ENCODE measurements at regions not wholly inside any gene's neighbourhood (a gene's known extent, or its start where the extent isn't known, plus 50 kb on each side); places are given as distances from the start of the nearest gene placed in this dataset.
"Not testable (repeated sequence)": the region's sequence is repeated elsewhere in the genome, so short reads cannot be mapped to it uniquely, and the experiment has no call there.

DNA sequence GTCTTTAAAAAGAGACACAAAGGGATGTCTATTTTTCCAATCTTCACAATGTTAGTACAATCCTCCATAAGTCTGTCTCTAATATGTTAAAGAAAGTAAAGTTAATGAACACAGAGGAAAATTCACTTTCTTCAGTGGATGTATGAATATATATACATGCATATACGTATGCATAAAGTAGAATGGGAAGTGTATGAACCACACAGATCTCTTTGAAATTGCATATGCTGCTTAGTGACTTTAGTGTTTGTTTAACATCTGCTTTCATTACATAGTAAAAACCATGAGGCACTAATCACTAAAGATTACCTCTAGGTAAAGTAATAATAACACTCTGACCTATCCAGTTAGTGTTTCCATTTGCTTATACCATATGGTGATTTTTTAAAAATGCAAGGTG lies 451.2 kb downstream of the SEMA3D start:
- no peak overlapping the region for H2AFZ ChIP-seq (ENCODE audit: low read length)
- intact Hi-C loops (cut with micrococcal nuclease): no loop called here
- no peak overlapping the region for H3K4me3 ChIP-seq (ENCODE audit: low read length)
- H3K4me2 ChIP-seq (ENCODE audit: low read length): no peak overlapping the region
- H4K20me1 ChIP-seq (ENCODE audit: low read length): no peaks in the 10 kb centered on the region
- POLR2A ChIA-PET (ENCODE audit: unreplicated experiment): no interaction called here
- DNase-seq: no peak
- CTCF ChIA-PET: no interaction called here
- ATAC-seq: no peak
- H3F3A ChIP-seq (ENCODE audit: low read length, unreplicated experiment): no peaks in the 10 kb centered on the region
- H3K4me1 ChIP-seq (ENCODE audit: insufficient read depth, low read length): no peaks in the 10 kb centered on the region
- H3K79me2 ChIP-seq (ENCODE audit: low read length): no peaks in the 10 kb centered on the region
- no peak overlapping the region for H3K27ac ChIP-seq (ENCODE audit: low read length)
- no peaks in the 10 kb centered on the region for H3K36me3 ChIP-seq (ENCODE audit: low read depth, low read length)
- BruUV-seq (replicated peaks): no TSS peak
- H3K9me2 ChIP-seq (replicated peaks; ENCODE audit: low read length): no peaks in the 10 kb centered on the region
- TF ChIP-seq EZH2phosphoT487 (IDR thresholded peaks at IDR 0.05; ENCODE audit: borderline replicate concordance, low read length) (no peak), CTCF (conservative IDR thresholded peaks at IDR 0.05; ENCODE audit: low read depth, low read length) (no peak), EZH2 (IDR thresholded peaks at IDR 0.05; ENCODE audit: low read length, unreplicated experiment) (no peak)
- no peaks in the 10 kb centered on the region for H3K9me3 ChIP-seq (ENCODE audit: low read length)
- no peak overlapping the region for H3K9ac ChIP-seq (ENCODE audit: low read length)
- no peaks in the 10 kb centered on the region for H3K27me3 ChIP-seq (ENCODE audit: low read length)

GRCh38 chr7:84735011-84735410 lies 451.8 kb downstream of the SEMA3D start:
- CTCF ChIA-PET: no interaction called here
- H2AFZ ChIP-seq (ENCODE audit: low read length): no peak overlapping the region

GRCh38 chr7:84733976-84734375 lies 452.9 kb downstream of the SEMA3D start:
- H3K4me3 ChIP-seq (ENCODE audit: low read length); BruUV-seq (replicated peaks); H3K9me3 ChIP-seq (ENCODE audit: low read length); DNase-seq; CTCF ChIA-PET; H3K27ac ChIP-seq (ENCODE audit: low read length); ATAC-seq; H4K20me1 ChIP-seq (ENCODE audit: low read length); H3K9ac ChIP-seq (ENCODE audit: low read length); H2AFZ ChIP-seq (ENCODE audit: low read length); H3K36me3 ChIP-seq (ENCODE audit: low read depth, low read length); H3K4me1 ChIP-seq (ENCODE audit: insufficient read depth, low read length); H3K4me2 ChIP-seq (ENCODE audit: low read length); H3F3A ChIP-seq (ENCODE audit: low read length, unreplicated experiment); POLR2A ChIA-PET (ENCODE audit: unreplicated experiment); H3K27me3 ChIP-seq (ENCODE audit: low read length); H3K9me2 ChIP-seq (replicated peaks; ENCODE audit: low read length); intact Hi-C loops (cut with micrococcal nuclease); H3K79me2 ChIP-seq (ENCODE audit: low read length): not testable (repeated sequence)

More at GRCh38 chr7:84735011-84735410, 451.8 kb downstream of the SEMA3D start:
- no peaks in the 10 kb centered on the region for H3K9me2 ChIP-seq (replicated peaks; ENCODE audit: low read length)
- no peak overlapping the region for H3K9ac ChIP-seq (ENCODE audit: low read length)
- H3K9me3 ChIP-seq (ENCODE audit: low read length): no peaks in the 10 kb centered on the region
- TF ChIP-seq CTCF (conservative IDR thresholded peaks at IDR 0.05; ENCODE audit: low read depth, low read length) (no peak), EZH2 (IDR thresholded peaks at IDR 0.05; ENCODE audit: low read length, unreplicated experiment) (no peak), EZH2phosphoT487 (IDR thresholded peaks at IDR 0.05; ENCODE audit: borderline replicate concordance, low read length) (no peak)
- no peak overlapping the region for H3K4me2 ChIP-seq (ENCODE audit: low read length)
- no TSS peak for BruUV-seq (replicated peaks)
- POLR2A ChIA-PET (ENCODE audit: unreplicated experiment): no interaction called here
- no peak overlapping the region for H3K27ac ChIP-seq (ENCODE audit: low read length)
- intact Hi-C loops (cut with micrococcal nuclease): no loop called here
- H3K27me3 ChIP-seq (ENCODE audit: low read length): no peaks in the 10 kb centered on the region
- no peaks in the 10 kb centered on the region for H3F3A ChIP-seq (ENCODE audit: low read length, unreplicated experiment)
- no peaks in the 10 kb centered on the region for H3K36me3 ChIP-seq (ENCODE audit: low read depth, low read length)
- no peak for ATAC-seq
- no peak for DNase-seq
- H3K4me3 ChIP-seq (ENCODE audit: low read length): no peak overlapping the region
- H4K20me1 ChIP-seq (ENCODE audit: low read length): no peaks in the 10 kb centered on the region
- no peaks in the 10 kb centered on the region for H3K4me1 ChIP-seq (ENCODE audit: insufficient read depth, low read length)
- H3K79me2 ChIP-seq (ENCODE audit: low read length): no peaks in the 10 kb centered on the region

DNA sequence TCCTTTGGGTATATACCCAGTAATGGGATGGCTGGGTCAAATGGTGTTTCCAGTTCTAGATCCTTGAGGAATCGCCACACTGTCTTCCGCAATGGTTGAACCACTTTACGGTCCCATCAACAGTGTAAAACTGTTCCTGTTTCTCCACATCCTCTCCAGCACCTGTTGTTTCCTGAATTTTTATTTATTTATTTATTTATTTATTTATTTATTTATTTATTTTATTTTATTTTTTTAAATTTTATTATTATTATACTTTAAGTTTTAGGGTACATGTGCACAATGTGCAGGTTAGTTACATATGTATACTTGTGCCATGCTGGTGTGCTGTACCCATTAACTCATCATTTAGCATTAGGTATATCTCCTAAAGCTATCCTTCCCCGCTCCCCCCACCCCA lies 456.0 kb downstream of the SEMA3D start:
- DNase-seq; intact Hi-C loops (cut with micrococcal nuclease); H3K4me1 ChIP-seq (ENCODE audit: insufficient read depth, low read length); H3F3A ChIP-seq (ENCODE audit: low read length, unreplicated experiment); H3K79me2 ChIP-seq (ENCODE audit: low read length); H3K9me2 ChIP-seq (replicated peaks; ENCODE audit: low read length); ATAC-seq; POLR2A ChIA-PET (ENCODE audit: unreplicated experiment); H3K9me3 ChIP-seq (ENCODE audit: low read length); H4K20me1 ChIP-seq (ENCODE audit: low read length); H3K4me2 ChIP-seq (ENCODE audit: low read length); H3K36me3 ChIP-seq (ENCODE audit: low read depth, low read length); CTCF ChIA-PET; BruUV-seq (replicated peaks); H3K4me3 ChIP-seq (ENCODE audit: low read length); H3K27me3 ChIP-seq (ENCODE audit: low read length); H3K27ac ChIP-seq (ENCODE audit: low read length); H2AFZ ChIP-seq (ENCODE audit: low read length); H3K9ac ChIP-seq (ENCODE audit: low read length): not testable (repeated sequence)

Data from PC-3 (cell line).